Retinal pigment epithelial cell (primary cell): ENCODE measurements at regions not wholly inside any gene's neighbourhood (a gene's known extent, or its start where the extent isn't known, plus 50 kb on each side); places are given as distances from the start of the nearest gene placed in this dataset.
"Not testable (repeated sequence)": the region's sequence is repeated elsewhere in the genome, so short reads cannot be mapped to it uniquely, and the experiment has no call there.

Source experiments
- DNase-seq: peaks from one replicate; pipeline ENCODE4 v3.0.0-alpha.2; 2010; ENCODE audit warnings: low read depth
- H3K4me3 ChIP-seq: 2 replicates; pipeline ENCODE4 v1.5.1; 2011; ENCODE audit warnings: mild to moderate bottlenecking, low read length, control low read depth, moderate library complexity
- TF ChIP-seq, protein P1 (sequence below): conservative IDR thresholded peaks from 2 replicates; pipeline ENCODE4 v1.5.1; 2011; ENCODE audit warnings: low read depth, low read length, control low read depth, inconsistent platforms

- DNase-seq, result no peak
- TF ChIP-seq, protein P1, sequence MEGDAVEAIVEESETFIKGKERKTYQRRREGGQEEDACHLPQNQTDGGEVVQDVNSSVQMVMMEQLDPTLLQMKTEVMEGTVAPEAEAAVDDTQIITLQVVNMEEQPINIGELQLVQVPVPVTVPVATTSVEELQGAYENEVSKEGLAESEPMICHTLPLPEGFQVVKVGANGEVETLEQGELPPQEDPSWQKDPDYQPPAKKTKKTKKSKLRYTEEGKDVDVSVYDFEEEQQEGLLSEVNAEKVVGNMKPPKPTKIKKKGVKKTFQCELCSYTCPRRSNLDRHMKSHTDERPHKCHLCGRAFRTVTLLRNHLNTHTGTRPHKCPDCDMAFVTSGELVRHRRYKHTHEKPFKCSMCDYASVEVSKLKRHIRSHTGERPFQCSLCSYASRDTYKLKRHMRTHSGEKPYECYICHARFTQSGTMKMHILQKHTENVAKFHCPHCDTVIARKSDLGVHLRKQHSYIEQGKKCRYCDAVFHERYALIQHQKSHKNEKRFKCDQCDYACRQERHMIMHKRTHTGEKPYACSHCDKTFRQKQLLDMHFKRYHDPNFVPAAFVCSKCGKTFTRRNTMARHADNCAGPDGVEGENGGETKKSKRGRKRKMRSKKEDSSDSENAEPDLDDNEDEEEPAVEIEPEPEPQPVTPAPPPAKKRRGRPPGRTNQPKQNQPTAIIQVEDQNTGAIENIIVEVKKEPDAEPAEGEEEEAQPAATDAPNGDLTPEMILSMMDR, result no peak
- H3K4me3 ChIP-seq, result no peak overlapping the region
Observed at GRCh38 chr12:19775241-19775640, 335.9 kb downstream of the AEBP2 start.

- not testable (repeated sequence) for H3K4me3 ChIP-seq, DNase-seq
Observed at GRCh38 chr12:19775976-19776375, 336.7 kb downstream of the AEBP2 start.

DNA sequence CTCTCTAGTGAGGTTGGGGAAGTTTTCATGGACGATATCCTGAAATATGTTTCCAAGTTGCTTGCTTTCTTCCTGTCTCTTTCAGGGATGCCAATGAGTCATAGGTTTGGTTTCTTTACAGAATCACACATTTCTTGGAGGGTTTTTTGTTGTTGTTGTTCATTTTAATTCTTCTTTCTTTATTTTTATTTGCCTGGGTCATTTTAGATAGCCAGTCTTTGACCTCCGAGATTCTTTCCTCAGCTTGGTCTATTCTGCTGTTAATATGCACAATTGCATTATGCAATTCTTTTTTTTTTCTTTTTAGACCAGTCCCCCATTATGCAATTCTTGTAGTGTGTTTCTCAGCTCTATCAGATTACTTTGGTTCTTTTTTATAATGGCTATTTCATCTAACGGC lies 338.9 kb downstream of the AEBP2 start:
- no peak overlapping the region for H3K4me3 ChIP-seq
- TF ChIP-seq, protein P1, result no peak
- no peak for DNase-seq

DNA sequence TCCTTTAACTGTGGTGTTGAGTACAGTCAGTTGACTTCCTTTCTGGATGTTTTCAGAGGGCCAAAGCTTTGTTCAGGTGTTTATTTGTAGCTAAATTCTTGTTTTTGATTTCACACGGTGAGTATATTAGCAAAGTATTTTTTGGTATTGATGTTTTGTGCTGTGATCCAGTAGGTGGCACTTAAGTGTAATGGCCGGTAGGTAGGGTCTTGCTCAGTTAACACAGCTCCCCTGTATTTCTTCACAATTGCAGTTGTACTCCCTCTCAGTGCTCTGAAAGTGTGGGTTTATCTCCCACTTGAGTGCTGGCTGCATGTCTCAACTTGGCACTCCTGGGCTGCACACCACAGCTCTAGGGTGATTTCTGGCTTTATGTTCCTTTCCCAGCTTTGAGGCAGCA lies 339.5 kb downstream of the AEBP2 start:
- TF ChIP-seq, protein P1, result no peak
- no peak overlapping the region for H3K4me3 ChIP-seq
- no peak for DNase-seq

- no peak overlapping the region for H3K4me3 ChIP-seq
- no peak for DNase-seq
- TF ChIP-seq, protein P1, result no peak
Observed at GRCh38 chr12:19779395-19780056, 340.2 kb downstream of the AEBP2 start.

DNA sequence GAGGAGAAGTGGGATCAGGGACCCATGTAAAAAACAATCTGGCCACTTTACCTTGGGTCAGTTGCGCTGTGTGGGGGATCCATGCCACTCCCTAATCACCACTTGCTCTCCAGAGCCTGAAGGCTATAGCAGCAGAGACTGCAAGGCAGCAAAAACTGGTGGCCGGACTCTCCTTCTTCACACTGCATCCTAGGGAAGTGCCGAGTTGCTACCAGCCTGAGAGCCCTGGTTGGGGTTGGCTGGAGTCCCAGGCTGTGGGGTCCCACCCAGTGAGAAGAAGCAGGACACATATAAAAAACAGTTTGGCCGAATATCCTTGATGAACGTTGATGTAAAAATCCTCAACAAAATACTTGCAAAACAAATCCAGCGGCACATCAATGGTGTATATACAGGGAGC lies 341.2 kb downstream of the AEBP2 start:
- DNase-seq, result no peak
- H3K4me3 ChIP-seq, result no peak overlapping the region
- TF ChIP-seq, protein P1, result no peak

DNA sequence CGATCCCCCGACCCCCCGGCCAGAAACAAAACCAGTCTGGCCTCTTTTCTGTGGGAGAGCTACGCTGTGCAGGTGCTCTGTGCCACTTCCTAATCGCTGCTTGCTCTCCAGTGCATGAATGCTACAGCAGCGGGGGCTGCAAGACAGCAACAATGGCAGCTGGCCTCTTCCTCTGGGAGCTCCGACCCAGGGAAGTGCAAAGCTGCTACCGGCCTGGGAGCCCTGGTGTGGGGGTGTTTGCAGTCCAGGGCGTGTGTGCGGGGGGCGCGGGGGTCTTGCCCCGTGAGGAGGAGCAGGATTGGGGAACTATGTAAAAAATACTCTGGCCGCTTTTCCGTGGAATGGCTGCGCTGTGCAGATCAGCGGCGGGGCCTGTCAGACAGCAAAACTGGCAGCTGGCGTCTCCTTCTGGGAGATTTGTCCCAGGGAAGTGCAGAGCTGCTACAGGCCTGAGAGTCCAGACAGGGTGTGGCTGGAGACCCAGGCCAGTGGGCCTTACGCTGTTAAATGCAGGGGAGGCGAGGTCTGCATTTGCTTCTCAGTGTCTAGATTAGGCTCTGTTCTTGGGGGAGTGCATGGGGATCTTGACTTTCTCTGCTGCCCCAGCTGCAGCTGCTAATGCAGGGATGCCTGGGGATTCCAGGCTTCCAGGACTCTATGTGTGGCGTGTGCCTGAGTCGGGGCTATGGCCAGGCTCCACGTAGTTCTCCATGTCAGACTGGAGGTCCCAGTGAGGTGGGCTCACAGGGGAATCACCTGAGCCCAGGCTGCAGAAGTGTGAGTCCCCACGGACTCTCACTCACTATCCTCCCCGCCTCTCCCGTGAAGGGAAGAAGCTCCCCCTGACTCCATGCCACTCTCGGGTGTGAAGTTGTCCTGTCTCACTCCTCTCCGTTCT lies 344.5 kb downstream of the AEBP2 start:
- DNase-seq, result no peak
- TF ChIP-seq, protein P1, result no peak
- peak overlapping the region; percentile 35 for H3K4me3 ChIP-seq
